Thyroid gland (tissue), 4 donors: ENCODE measurements at regions not wholly inside any gene's neighbourhood (a gene's known extent, or its start where the extent isn't known, plus 50 kb on each side); places are given as distances from the start of the nearest gene placed in this dataset.

Experiments used
- DNase-seq, 2 donors: peaks; one replicate each; pipeline ENCODE4 v3.0.0-alpha.2; 2019
- H3K27ac ChIP-seq, 3 donors: fragments of 200-600 bp; sonication (generic); 1 replicate in 2 of 3; 2 replicates in 1 of 3; pipeline ENCODE4 v1.5.1; 2016 to 2019; ENCODE audit warnings: mild to moderate bottlenecking in 1 of 3, moderate library complexity in 1 of 3
- H3K27me3 ChIP-seq: fragments of 200-600 bp; sonication (generic); one replicate; pipeline ENCODE4 v1.5.1; 2019
- H3K36me3 ChIP-seq, 2 donors: fragments of 200-600 bp; sonication (generic); one replicate each; pipeline ENCODE4 v1.5.1; 2016 to 2019
- H3K4me1 ChIP-seq, 2 donors: fragments of 200-600 bp; sonication (generic); one replicate each; pipeline ENCODE4 v1.5.1; 2017 to 2019
- H3K4me3 ChIP-seq, 3 donors: fragments of 200-600 bp; sonication (generic); replicated peaks in 1 of 3; 1 replicate in 2 of 3; 2 replicates in 1 of 3; pipeline ENCODE4 v1.5.1; 2016; ENCODE audit warnings: mild to moderate bottlenecking in 1 of 3
- H3K9me3 ChIP-seq: fragments of 200-600 bp; sonication (generic); one replicate; pipeline ENCODE4 v1.5.1; 2017
- POLR2A ChIP-seq, 2 donors: fragments of 450-650 bp; IDR thresholded peaks; one replicate each; pipeline ENCODE4 v1.6.1; 2017; ENCODE audit warnings: antibody characterized with exemption in 2 of 2, mild to moderate bottlenecking in 2 of 2, moderate library complexity in 1 of 2
- WGBS, 2 donors: methylation state at CpG; one replicate each; pipeline ENCODE4 v1.1.5; 2017; 5-methylcytosine and 5-hydroxymethylcytosine counted together
- intact Hi-C: fragments of 100-400 bp; cut with DNase I; formaldehyde crosslinking; loops from one replicate; pipeline ENCODE4 v1.15.1; 2023
- TF ChIP-seq, protein P1 (sequence below), 6 experiments: fragments of 200-600 bp in 3 of 6; fragments of 450-650 bp in 3 of 6; sonication (generic) in 3 of 6; IDR thresholded peaks; one replicate each; pipeline ENCODE4 v1.5.1; 2016 to 2019; ENCODE audit warnings: antibody characterized with exemption in 6 of 6, mild to moderate bottlenecking in 2 of 6, inconsistent platforms in 1 of 6, moderate library complexity in 1 of 6

- DNase-seq, result no peak
- no peak overlapping the region for H3K27ac ChIP-seq
- H3K9me3 ChIP-seq, result no peaks in the 10 kb centered on the region
- no peaks in the 10 kb centered on the region for H3K27me3 ChIP-seq
- TF ChIP-seq, protein P1, sequence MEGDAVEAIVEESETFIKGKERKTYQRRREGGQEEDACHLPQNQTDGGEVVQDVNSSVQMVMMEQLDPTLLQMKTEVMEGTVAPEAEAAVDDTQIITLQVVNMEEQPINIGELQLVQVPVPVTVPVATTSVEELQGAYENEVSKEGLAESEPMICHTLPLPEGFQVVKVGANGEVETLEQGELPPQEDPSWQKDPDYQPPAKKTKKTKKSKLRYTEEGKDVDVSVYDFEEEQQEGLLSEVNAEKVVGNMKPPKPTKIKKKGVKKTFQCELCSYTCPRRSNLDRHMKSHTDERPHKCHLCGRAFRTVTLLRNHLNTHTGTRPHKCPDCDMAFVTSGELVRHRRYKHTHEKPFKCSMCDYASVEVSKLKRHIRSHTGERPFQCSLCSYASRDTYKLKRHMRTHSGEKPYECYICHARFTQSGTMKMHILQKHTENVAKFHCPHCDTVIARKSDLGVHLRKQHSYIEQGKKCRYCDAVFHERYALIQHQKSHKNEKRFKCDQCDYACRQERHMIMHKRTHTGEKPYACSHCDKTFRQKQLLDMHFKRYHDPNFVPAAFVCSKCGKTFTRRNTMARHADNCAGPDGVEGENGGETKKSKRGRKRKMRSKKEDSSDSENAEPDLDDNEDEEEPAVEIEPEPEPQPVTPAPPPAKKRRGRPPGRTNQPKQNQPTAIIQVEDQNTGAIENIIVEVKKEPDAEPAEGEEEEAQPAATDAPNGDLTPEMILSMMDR (IDR thresholded peaks at IDR 0.05), result no peak
- no peaks in the 10 kb centered on the region for H3K4me1 ChIP-seq
- H3K36me3 ChIP-seq, result no peaks in the 10 kb centered on the region
- intact Hi-C loops, result no loop called here
- 46 to 49% methylated on average over 5 of the region's 5 CpGs for WGBS, 2 donors
- H3K4me3 ChIP-seq, result no peak overlapping the region
Measured at GRCh38 chr10:108275895-108276685, 1111.6 kb upstream of the SORCS1 start.

DNA sequence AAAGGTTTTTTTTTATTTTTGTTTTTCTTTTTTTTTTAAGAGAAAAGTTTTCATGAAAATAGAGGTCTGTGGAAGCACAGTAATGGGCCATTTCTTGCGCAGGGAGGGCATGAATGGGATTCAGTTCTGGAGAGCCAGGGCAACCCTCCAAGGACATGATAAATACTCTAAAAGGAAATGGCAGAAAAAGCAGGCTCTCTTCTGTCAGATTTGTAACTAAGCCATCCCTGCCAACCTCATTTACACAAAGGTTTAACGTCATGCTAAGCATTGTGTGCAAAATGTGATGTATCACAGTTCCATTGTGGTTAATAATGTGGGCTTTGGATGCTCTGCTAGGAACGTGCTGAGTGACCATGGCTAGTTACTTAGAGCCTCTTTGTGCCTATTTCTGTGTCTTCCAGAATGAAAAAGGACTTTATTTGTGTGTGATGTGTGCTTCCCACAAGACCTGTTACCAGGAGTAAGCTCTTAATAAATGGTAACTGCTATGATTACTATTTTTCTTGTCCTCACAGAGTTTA is 1095.9 kb upstream of the SORCS1 start:
- Histone ChIP-seq H3K36me3 (no peaks in the 10 kb centered on the region), H3K27me3 (no peaks in the 10 kb centered on the region), H3K4me3 (no peak overlapping the region), H3K27ac (no peak overlapping the region), H3K4me1 (no peaks in the 10 kb centered on the region), H3K9me3 (no peaks in the 10 kb centered on the region)
- TF ChIP-seq POLR2A (IDR thresholded peaks at IDR 0.05), result no peak
- DNase-seq, result no peak
- intact Hi-C loops, result no loop called here
- 60 to 66% methylated on average over 3 of the region's 3 CpGs for WGBS, 2 donors

GRCh38 chr10:108254089-108254488 is 1089.6 kb upstream of the SORCS1 start:
- 98 to 100% methylated on average over 1 of the region's 1 CpG for WGBS, 2 donors
- DNase-seq, result no peak

DNA sequence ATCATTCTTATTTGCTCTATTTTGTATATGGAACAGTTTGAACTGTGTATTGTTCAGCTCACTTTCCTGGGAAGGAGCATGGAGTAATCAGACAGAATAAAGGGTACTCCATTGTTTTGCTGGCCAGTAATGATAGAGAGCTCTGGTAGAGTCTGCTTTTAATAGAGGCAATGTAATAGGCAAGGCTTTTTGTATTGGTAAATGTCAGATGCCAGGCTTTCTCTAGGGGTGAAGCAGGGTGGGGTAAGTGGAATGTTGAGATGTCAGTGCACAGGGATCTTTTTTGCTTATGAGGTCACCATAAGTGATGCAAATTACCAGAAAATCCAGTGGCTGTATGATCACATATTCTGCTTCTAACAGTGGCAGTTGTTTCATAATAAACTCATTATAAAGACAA is 1088.3 kb upstream of the SORCS1 start:
- TF ChIP-seq, protein P1 (IDR thresholded peaks at IDR 0.05), result no peak
- TF ChIP-seq POLR2A (IDR thresholded peaks at IDR 0.05), result no peak
- Histone ChIP-seq H3K9me3 (no peaks in the 10 kb centered on the region), H3K4me1 (no peaks in the 10 kb centered on the region), H3K4me3 (no peak overlapping the region), H3K27ac (no peak overlapping the region), H3K27me3 (no peaks in the 10 kb centered on the region), H3K36me3 (no peaks in the 10 kb centered on the region)
- no peak for DNase-seq
- intact Hi-C loops, result no loop called here

More at GRCh38 chr10:108254089-108254488, 1089.6 kb upstream of the SORCS1 start:
- Histone ChIP-seq H3K27me3 (no peaks in the 10 kb centered on the region), H3K4me1 (no peaks in the 10 kb centered on the region), H3K36me3 (no peaks in the 10 kb centered on the region), H3K4me3 (no peak overlapping the region), H3K9me3 (no peaks in the 10 kb centered on the region), H3K27ac (no peak overlapping the region)
- intact Hi-C loops, result no loop called here
- TF ChIP-seq, protein P1 (IDR thresholded peaks at IDR 0.05), result no peak
- TF ChIP-seq POLR2A (IDR thresholded peaks at IDR 0.05), result no peak

DNA sequence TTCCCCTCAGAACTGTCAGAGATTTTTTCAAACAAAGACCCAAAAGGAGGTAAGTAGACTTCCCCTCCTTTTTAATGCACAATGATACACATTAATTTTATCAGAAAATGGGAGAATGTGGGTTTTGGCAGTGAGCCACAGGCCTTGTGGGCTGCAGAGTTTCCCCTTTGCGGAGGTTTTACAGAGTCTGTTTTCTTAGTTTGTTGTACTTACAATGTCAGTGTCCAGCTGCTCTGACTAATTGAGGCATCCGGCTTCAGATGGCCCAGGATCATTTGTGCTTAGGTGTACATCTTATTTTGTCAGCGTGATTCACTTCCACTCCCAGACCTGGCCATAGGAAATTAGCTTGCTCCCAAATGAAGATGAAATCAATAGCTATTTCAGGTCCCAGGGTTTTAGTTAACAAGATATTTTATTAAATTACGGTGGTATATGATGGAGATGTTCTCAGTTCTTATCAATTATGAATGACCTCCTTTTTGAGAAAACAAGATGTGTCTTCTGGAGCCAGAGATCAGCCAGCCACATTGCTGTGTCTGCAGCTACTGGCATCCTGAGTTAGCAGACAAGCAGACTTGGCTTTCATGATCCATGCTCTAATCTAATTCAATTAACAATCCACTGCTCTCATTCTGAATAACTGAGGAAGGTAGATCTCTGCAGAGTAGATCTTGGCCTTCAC is 1086.6 kb upstream of the SORCS1 start:
- H3K27ac ChIP-seq, result no peak overlapping the region
- no peak overlapping the region for H3K4me3 ChIP-seq
- no peaks in the 10 kb centered on the region for H3K27me3 ChIP-seq
- TF ChIP-seq, protein P1 (IDR thresholded peaks at IDR 0.05), result no peak
- TF ChIP-seq POLR2A (IDR thresholded peaks at IDR 0.05), result no peak
- intact Hi-C loops, result no loop called here
- DNase-seq, result no peak
- no peaks in the 10 kb centered on the region for H3K36me3 ChIP-seq
- H3K4me1 ChIP-seq, result no peaks in the 10 kb centered on the region
- 64 to 85% methylated on average over 4 of the region's 4 CpGs for WGBS, 2 donors
- no peaks in the 10 kb centered on the region for H3K9me3 ChIP-seq
